SK-N-SH treated with all-trans-retinoic acid at 6 μM for 48 hours (cell line): ENCODE measurements at regions not wholly inside any gene's neighbourhood (a gene's known extent, or its start where the extent isn't known, plus 50 kb on each side); places are given as distances from the start of the nearest gene placed in this dataset.

ENCODE experiments used
- ATAC-seq: fragments of 200-7000 bp; cut with Tn5 transposase; 3 replicates; pipeline ENCODE4 v1.9.1; 2020; ENCODE audit warnings: mild to moderate bottlenecking, moderate library complexity
- ARNTL ChIP-seq: fragments of 450-650 bp; formaldehyde crosslinking; IDR thresholded peaks from 2 replicates; pipeline ENCODE4 v1.5.0; 2020; ENCODE audit warnings: low read depth, mild to moderate bottlenecking, moderate library complexity, borderline replicate concordance
- BACH2 ChIP-seq: fragments of 250-450 bp; sonication (Bioruptor Pico); IDR thresholded peaks from 2 replicates; pipeline ENCODE4 v1.9.0; 2021; ENCODE audit warnings: mild to moderate bottlenecking, borderline replicate concordance
- CREB5 ChIP-seq: fragments of 250-450 bp; sonication (Bioruptor Pico); IDR thresholded peaks from 2 replicates; pipeline ENCODE4 v1.5.1; 2020; ENCODE audit warnings: low read depth, mild to moderate bottlenecking, moderate library complexity
- CSDC2 ChIP-seq: fragments of 250-450 bp; sonication (Bioruptor Pico); IDR thresholded peaks from 2 replicates; pipeline ENCODE4 v1.5.0; 2020; ENCODE audit warnings: mild to moderate bottlenecking, moderate library complexity
- CSRNP3 ChIP-seq: fragments of 250-450 bp; sonication (Bioruptor Pico); IDR thresholded peaks from 2 replicates; pipeline ENCODE4 v1.5.1; 2021; ENCODE audit warnings: mild to moderate bottlenecking, moderate library complexity
- ESRRG ChIP-seq: fragments of 250-450 bp; sonication (Bioruptor Pico); IDR thresholded peaks from 2 replicates; pipeline ENCODE4 v1.6.1; 2021; ENCODE audit warnings: mild to moderate bottlenecking
- ISL1 ChIP-seq: fragments of 250-450 bp; sonication (Bioruptor Pico); IDR thresholded peaks from 2 replicates; pipeline ENCODE4 v2.1.2; 2022; ENCODE audit warnings: mild to moderate bottlenecking, moderate library complexity
- OSR1 ChIP-seq: fragments of 250-450 bp; sonication (Bioruptor Pico); IDR thresholded peaks from 2 replicates; pipeline ENCODE4 v1.8.0; 2022; ENCODE audit warnings: moderate library complexity, mild to moderate bottlenecking, inconsistent platforms
- PATZ1 ChIP-seq: fragments of 250-450 bp; sonication (Bioruptor Pico); IDR thresholded peaks from 2 replicates; pipeline ENCODE4 v1.8.0; 2020; ENCODE audit warnings: mild to moderate bottlenecking, moderate library complexity, borderline replicate concordance
- POU6F1 ChIP-seq: fragments of 250-450 bp; sonication (Bioruptor Pico); IDR thresholded peaks from 2 replicates; pipeline ENCODE4 v1.8.0; 2021; ENCODE audit warnings: low read depth, mild to moderate bottlenecking, moderate library complexity, borderline replicate concordance
- RARB ChIP-seq: fragments of 250-450 bp; sonication (Bioruptor Pico); IDR thresholded peaks from 2 replicates; pipeline ENCODE4 v1.8.0; 2021; ENCODE audit warnings: mild to moderate bottlenecking, moderate library complexity
- SNAI2 ChIP-seq: fragments of 250-450 bp; sonication (Bioruptor Pico); IDR thresholded peaks from 2 replicates; pipeline ENCODE4 v1.5.0; 2020; ENCODE audit warnings: mild to moderate bottlenecking, moderate library complexity
- TOX ChIP-seq: fragments of 250-450 bp; sonication (Bioruptor Pico); IDR thresholded peaks from 2 replicates; pipeline ENCODE4 v1.8.0; 2021; ENCODE audit warnings: mild to moderate bottlenecking, moderate library complexity, borderline replicate concordance
- ZC3H10 ChIP-seq: fragments of 250-450 bp; sonication (Bioruptor Pico); IDR thresholded peaks from 2 replicates; pipeline ENCODE4 v1.5.1; 2021; ENCODE audit warnings: mild to moderate bottlenecking, moderate library complexity
- ZFP3 ChIP-seq: fragments of 250-450 bp; sonication (Bioruptor Pico); IDR thresholded peaks from 2 replicates; pipeline ENCODE4 v1.5.0; 2020; ENCODE audit warnings: mild to moderate bottlenecking, moderate library complexity
- ZFP30 ChIP-seq: fragments of 450-650 bp; formaldehyde crosslinking; IDR thresholded peaks from 2 replicates; pipeline ENCODE4 v1.5.0; 2022; ENCODE audit warnings: mild to moderate bottlenecking, moderate library complexity
- ZNF565 ChIP-seq: fragments of 450-650 bp; formaldehyde crosslinking; conservative IDR thresholded peaks from 2 replicates; pipeline ENCODE4 v1.5.0; 2020; ENCODE audit warnings: low read depth, mild to moderate bottlenecking, moderate library complexity
- ZNF70 ChIP-seq: fragments of 450-650 bp; formaldehyde crosslinking; IDR thresholded peaks from 2 replicates; pipeline ENCODE4 v1.5.0; 2020; ENCODE audit warnings: mild to moderate bottlenecking, moderate library complexity

- TF ChIP-seq CSRNP3 (CRISPR knock-in tag) (no peak), SNAI2 (no peak), OSR1 (CRISPR knock-in tag) (no peak), CSDC2 (CRISPR knock-in tag) (no peak), ZFP30 (CRISPR knock-in tag) (no peak)
Observed at GRCh38 chr6:81847866-81848265, 95.4 kb upstream of the TENT5A start (continued).

GRCh38 chr6:81844686-81845085, 92.2 kb upstream of the TENT5A start:
- ATAC-seq = no peak
- TF ChIP-seq CREB5 (no peak), RARB (CRISPR knock-in tag) (no peak), CSDC2 (CRISPR knock-in tag) (no peak), ISL1 (CRISPR knock-in tag) (no peak), ZFP3 (CRISPR knock-in tag) (no peak), BACH2 (CRISPR knock-in tag) (no peak), ESRRG (CRISPR knock-in tag) (no peak)
- TF ChIP-seq, all 23 proteins: peak for 0

- ATAC-seq = no peak
- TF ChIP-seq SNAI2 (no peak), ZNF70 (no peak), ZC3H10 (CRISPR knock-in tag) (no peak), ESRRG (CRISPR knock-in tag) (no peak), PATZ1 (CRISPR knock-in tag) (no peak), ARNTL (CRISPR knock-in tag) (no peak), CREB5 (no peak), BACH2 (CRISPR knock-in tag) (no peak), ZNF565 (no peak), TOX (CRISPR knock-in tag) (no peak), ZFP3 (CRISPR knock-in tag) (no peak)
Observed at GRCh38 chr6:81843302-81843701, 90.8 kb upstream of the TENT5A start.

- no peak for ATAC-seq
- no peak for TF ChIP-seq PATZ1 (CRISPR knock-in tag)
- TF ChIP-seq ZNF565 = no peak
- no peak for TF ChIP-seq POU6F1 (CRISPR knock-in tag)
Observed at GRCh38 chr6:81842254-81842653, 89.8 kb upstream of the TENT5A start.
